GM23338 (cell line): ENCODE measurements at regions not wholly inside any gene's neighbourhood (a gene's known extent, or its start where the extent isn't known, plus 50 kb on each side); places are given as distances from the start of the nearest gene placed in this dataset.

ENCODE experiments used
- ATAC-seq: fragments of 200-7000 bp; cut with Tn5 transposase; 3 replicates; pipeline ENCODE4 v1.9.1; 2020
- DNase-seq: peaks from one replicate; pipeline ENCODE4 v3.0.0-alpha.2; 2015; ENCODE audit warnings: low spot score
- H2AFZ ChIP-seq: fragments of 200-600 bp; sonication (generic); 2 replicates; pipeline ENCODE4 v1.8.0; 2016; ENCODE audit warnings: antibody characterized with exemption, mild to moderate bottlenecking, moderate library complexity
- H3F3A ChIP-seq: fragments of 200-600 bp; sonication (generic); replicated peaks from 2 replicates; pipeline ENCODE4 v1.8.0; 2017; ENCODE audit warnings: antibody characterized with exemption, mixed run types, low read depth
- H3K27ac ChIP-seq: fragments of 200-600 bp; sonication (generic); 2 replicates; pipeline ENCODE4 v1.6.1; 2016; ENCODE audit warnings: low read depth
- H3K27me3 ChIP-seq: fragments of 200-600 bp; sonication (generic); 2 replicates; pipeline ENCODE4 v1.8.0; 2016; ENCODE audit warnings: mild to moderate bottlenecking, mixed run types, moderate library complexity; ENCODE audit not compliant: insufficient read depth
- H3K36me3 ChIP-seq: fragments of 200-600 bp; sonication (generic); 2 replicates; pipeline ENCODE4 v1.8.0; 2016; ENCODE audit warnings: mild to moderate bottlenecking; ENCODE audit not compliant: insufficient read depth
- H3K4me1 ChIP-seq: fragments of 200-600 bp; sonication (generic); 2 replicates; pipeline ENCODE4 v1.8.0; 2016; ENCODE audit warnings: mild to moderate bottlenecking, moderate library complexity; ENCODE audit not compliant: insufficient read depth
- H3K4me2 ChIP-seq: fragments of 200-600 bp; sonication (generic); 2 replicates; pipeline ENCODE4 v1.7.1; 2017; ENCODE audit warnings: mixed run types
- H3K4me3 ChIP-seq: fragments of 200-600 bp; sonication (generic); 2 replicates; pipeline ENCODE4 v1.6.1; 2016; ENCODE audit warnings: mixed run types
- H3K79me2 ChIP-seq: fragments of 200-600 bp; sonication (generic); replicated peaks from 2 replicates; pipeline ENCODE4 v1.8.0; 2017; ENCODE audit warnings: mild to moderate bottlenecking; ENCODE audit not compliant: insufficient read depth
- H3K9me2 ChIP-seq: fragments of 200-600 bp; sonication (generic); 2 replicates; pipeline ENCODE4 v1.8.0; 2017; ENCODE audit not compliant: insufficient read depth
- H4K20me1 ChIP-seq: fragments of 200-600 bp; sonication (generic); replicated peaks from 2 replicates; pipeline ENCODE4 v1.8.0; 2017; ENCODE audit warnings: mild to moderate bottlenecking; ENCODE audit not compliant: insufficient read depth
- H3K27ac Mint-ChIP-seq: 2 replicates; pipeline ENCODE4 v1.8.0; 2020; ENCODE audit warnings: inconsistent platforms, mild to moderate bottlenecking, moderate library complexity, mixed read lengths
- H3K27me3 Mint-ChIP-seq: 3 replicates; pipeline ENCODE4 v1.8.0; 2022; ENCODE audit warnings: low read depth, mild to moderate bottlenecking, moderate library complexity, mixed read lengths, inconsistent platforms; ENCODE audit not compliant: insufficient read depth, poor library complexity
- H3K36me3 Mint-ChIP-seq: 3 replicates; pipeline ENCODE4 v1.8.0; 2021; ENCODE audit warnings: low read depth, mild to moderate bottlenecking, inconsistent platforms, moderate library complexity, mixed read lengths
- H3K4me1 Mint-ChIP-seq: 3 replicates; pipeline ENCODE4 v1.8.0; 2020; ENCODE audit warnings: mild to moderate bottlenecking, inconsistent platforms, mixed read lengths
- H3K4me3 Mint-ChIP-seq: 3 replicates; pipeline ENCODE4 v1.8.0; 2021; ENCODE audit warnings: moderate library complexity, mild to moderate bottlenecking, inconsistent platforms, mixed read lengths
- H3K9me3 Mint-ChIP-seq: 3 replicates; pipeline ENCODE4 v1.8.0; 2020; ENCODE audit warnings: moderate library complexity, mild to moderate bottlenecking, inconsistent platforms, mixed read lengths
- CTCF ChIP-seq, 2 experiments: fragments of 200-600 bp in 1 of 2; sonication (generic) in 1 of 2; conservative IDR thresholded peaks; 2 replicates each; pipeline versions ENCODE4 v1.5.1 to v1.6.1; 2016 to 2017; ENCODE audit warnings: antibody characterized with exemption in 2 of 2, low read depth in 2 of 2, mild to moderate bottlenecking in 2 of 2, moderate library complexity in 1 of 2
- EZH2phosphoT487 ChIP-seq: fragments of 200-600 bp; sonication (generic); IDR thresholded peaks from one replicate; pipeline ENCODE4 v1.8.1; 2018; ENCODE audit warnings: antibody characterized with exemption; ENCODE audit not compliant: unreplicated experiment
- ZNF462 ChIP-seq: fragments of 250-450 bp; sonication (Bioruptor Pico); IDR thresholded peaks from 2 replicates; pipeline ENCODE4 v1.5.0; 2020; ENCODE audit warnings: mild to moderate bottlenecking, moderate library complexity

- no peak for TF ChIP-seq ZNF462 (CRISPR knock-in tag)
- no peak for TF ChIP-seq EZH2phosphoT487
Measured at GRCh38 chrX:69279234-69279633, 114.0 kb upstream of the PJA1 start (continued).

GRCh38 chrX:69278031-69278687, 112.9 kb upstream of the PJA1 start:
- peak overlapping the region; percentile 34; the same call in 1 of the 2 replicates for H3K4me3 ChIP-seq
- no peak overlapping the region for H2AFZ ChIP-seq
- H3K9me2 ChIP-seq: no peaks in the 10 kb centered on the region
- H3K36me3 Mint-ChIP-seq: no peaks in the 10 kb centered on the region
- peak overlapping the region; percentile 55; the same call in 1 of the 2 replicates for H3K4me2 ChIP-seq
- no peaks in the 10 kb centered on the region for H4K20me1 ChIP-seq
- no peaks in the 10 kb centered on the region for H3F3A ChIP-seq
- peaks cover 38% of the 10 kb centered on the region for H3K4me1 Mint-ChIP-seq
- H3K36me3 ChIP-seq: no peaks in the 10 kb centered on the region
- H3K4me3 Mint-ChIP-seq: peak overlapping the region; percentile 34; the same call in 1 of the 3 replicates
- TF ChIP-seq CTCF (conservative IDR thresholded peaks at IDR 0.05; ENCODE audit: low read depth in 2 of 2): no peak
- peaks cover 41% of the 10 kb centered on the region; the same call in 1 of the 2 replicates for H3K27me3 ChIP-seq
- H3K27ac ChIP-seq: no peak overlapping the region
- no peaks in the 10 kb centered on the region for H3K79me2 ChIP-seq
- ATAC-seq: peak; percentile 87
- peaks cover 22% of the 10 kb centered on the region for H3K27me3 Mint-ChIP-seq
- DNase-seq: peak; percentile 66
- H3K9me3 Mint-ChIP-seq: no peaks in the 10 kb centered on the region
- no peak overlapping the region for H3K27ac Mint-ChIP-seq
- peaks cover 17% of the 10 kb centered on the region; the same call in 1 of the 2 replicates for H3K4me1 ChIP-seq
